Stimulated activated effector memory CD8-positive, alpha-beta T cell treated with anti-CD3 and anti-CD28 coated beads, Interleukin-12 subunit alpha, Interleukin-12 subunit beta, amount 100 ng/mL, for 72 hours (primary cell): ENCODE measurements at regions not wholly inside any gene's neighbourhood (a gene's known extent, or its start where the extent isn't known, plus 50 kb on each side); places are given as distances from the start of the nearest gene placed in this dataset.
A peak's percentile ranks its signal among the peaks of the same experiment; 100 is the strongest.
"Not testable (repeated sequence)": the region's sequence is repeated elsewhere in the genome, so short reads cannot be mapped to it uniquely, and the experiment has no call there.

ENCODE experiments used
- ATAC-seq: fragments of 150-1000 bp; cut with Tn5 transposase; 2 replicates; pipeline ENCODE4 v1.10.0; 2021
- DNase-seq, 2 donors: peaks; one replicate each; pipeline ENCODE4 v3.0.0; 2021 to 2022; ENCODE audit warnings: low spot score in 2 of 2
- H3K27ac Mint-ChIP-seq: one replicate; pipeline ENCODE4 v1.8.0; 2022; ENCODE audit warnings: mild to moderate bottlenecking, mixed read lengths
- H3K36me3 Mint-ChIP-seq: one replicate; pipeline ENCODE4 v1.8.0; 2022; ENCODE audit warnings: mild to moderate bottlenecking, mixed read lengths
- H3K4me1 Mint-ChIP-seq: one replicate; pipeline ENCODE4 v1.8.0; 2022; ENCODE audit warnings: mixed read lengths
- H3K4me3 Mint-ChIP-seq: one replicate; pipeline ENCODE4 v1.8.0; 2022; ENCODE audit warnings: mild to moderate bottlenecking, mixed read lengths
- H3K9me3 Mint-ChIP-seq: one replicate; pipeline ENCODE4 v1.8.0; 2022; ENCODE audit warnings: mixed read lengths

DNA sequence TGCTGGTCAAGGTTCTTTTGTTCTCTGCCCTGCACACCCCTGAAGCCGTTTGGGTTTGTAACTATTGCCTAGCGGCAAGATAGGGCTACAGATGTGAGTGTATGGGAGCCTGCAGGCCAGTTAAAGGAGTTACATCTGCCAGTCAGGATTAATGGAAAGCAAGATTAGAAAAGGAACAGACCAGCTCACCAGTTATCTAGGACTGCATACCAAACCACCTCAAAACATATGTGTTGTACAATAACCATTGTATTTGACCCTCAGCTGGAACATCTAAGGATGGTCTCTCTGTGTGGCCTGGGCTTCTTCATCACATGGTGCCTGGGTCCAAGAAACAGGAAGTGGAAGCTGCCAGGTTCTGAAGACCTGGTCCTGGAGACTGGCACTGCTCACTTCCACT lies 52.5 kb upstream of the FBXO28 start:
- Mint-ChIP-seq H3K27ac (no peak overlapping the region), H3K9me3 (no peaks in the 10 kb centered on the region), H3K4me3 (no peak overlapping the region), H3K4me1 (no peaks in the 10 kb centered on the region), H3K36me3 (no peaks in the 10 kb centered on the region)
- DNase-seq: no peak
- ATAC-seq: no peak

DNA sequence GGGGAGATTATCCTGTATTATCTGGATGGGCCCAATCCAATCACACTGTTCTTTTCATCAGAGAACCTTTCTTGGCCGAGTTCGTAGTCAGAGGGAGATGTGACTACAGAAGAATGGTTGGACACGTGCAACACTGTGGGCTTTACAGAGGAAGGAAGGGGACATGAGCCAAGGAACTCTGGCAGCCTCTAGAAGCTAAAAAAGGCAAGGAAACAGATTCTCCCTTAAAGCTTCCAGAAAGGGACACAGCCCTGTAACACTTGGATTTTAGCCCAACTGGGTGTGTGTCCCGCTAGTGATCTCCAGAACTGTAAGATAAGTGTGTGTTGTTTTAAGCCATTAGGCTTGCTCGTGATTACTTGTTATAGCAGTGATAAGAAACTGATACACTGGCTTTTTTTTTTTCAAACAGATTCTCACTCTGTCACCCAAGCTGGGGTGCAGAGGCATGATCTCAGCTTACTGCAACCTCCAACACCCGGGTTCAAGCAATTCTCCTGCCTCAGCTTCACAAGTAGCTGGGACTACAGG lies 53.9 kb upstream of the FBXO28 start:
- ATAC-seq (no peak), DNase-seq (no peak)
- no peak overlapping the region for H3K4me3 Mint-ChIP-seq
- H3K36me3 Mint-ChIP-seq: no peaks in the 10 kb centered on the region
- no peaks in the 10 kb centered on the region for H3K9me3 Mint-ChIP-seq
- no peak overlapping the region for H3K27ac Mint-ChIP-seq
- no peaks in the 10 kb centered on the region for H3K4me1 Mint-ChIP-seq

DNA sequence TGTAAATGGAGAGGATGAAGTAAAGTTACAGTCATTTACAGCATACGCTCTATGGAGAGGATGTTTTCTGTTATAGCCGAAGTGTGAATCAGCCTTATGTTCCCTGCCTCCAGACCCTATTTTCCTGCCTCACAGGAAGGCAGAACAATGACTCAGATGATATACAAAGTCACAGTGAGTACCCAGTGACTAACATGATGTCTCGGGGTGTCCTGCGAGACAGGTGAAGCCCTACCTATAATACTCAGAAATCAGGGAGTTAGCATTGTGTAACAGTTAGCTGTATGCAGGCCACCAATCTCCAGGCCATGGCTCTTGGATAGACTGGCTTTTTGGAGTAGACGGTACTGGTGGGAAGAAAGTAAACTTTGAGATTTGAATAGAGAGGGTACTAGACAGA lies 55.6 kb upstream of the FBXO28 start:
- no peak for ATAC-seq
- no peak overlapping the region for H3K27ac Mint-ChIP-seq
- no peaks in the 10 kb centered on the region for H3K4me1 Mint-ChIP-seq
- no peak for DNase-seq
- no peaks in the 10 kb centered on the region for H3K36me3 Mint-ChIP-seq
- no peak overlapping the region for H3K4me3 Mint-ChIP-seq
- no peaks in the 10 kb centered on the region for H3K9me3 Mint-ChIP-seq

DNA sequence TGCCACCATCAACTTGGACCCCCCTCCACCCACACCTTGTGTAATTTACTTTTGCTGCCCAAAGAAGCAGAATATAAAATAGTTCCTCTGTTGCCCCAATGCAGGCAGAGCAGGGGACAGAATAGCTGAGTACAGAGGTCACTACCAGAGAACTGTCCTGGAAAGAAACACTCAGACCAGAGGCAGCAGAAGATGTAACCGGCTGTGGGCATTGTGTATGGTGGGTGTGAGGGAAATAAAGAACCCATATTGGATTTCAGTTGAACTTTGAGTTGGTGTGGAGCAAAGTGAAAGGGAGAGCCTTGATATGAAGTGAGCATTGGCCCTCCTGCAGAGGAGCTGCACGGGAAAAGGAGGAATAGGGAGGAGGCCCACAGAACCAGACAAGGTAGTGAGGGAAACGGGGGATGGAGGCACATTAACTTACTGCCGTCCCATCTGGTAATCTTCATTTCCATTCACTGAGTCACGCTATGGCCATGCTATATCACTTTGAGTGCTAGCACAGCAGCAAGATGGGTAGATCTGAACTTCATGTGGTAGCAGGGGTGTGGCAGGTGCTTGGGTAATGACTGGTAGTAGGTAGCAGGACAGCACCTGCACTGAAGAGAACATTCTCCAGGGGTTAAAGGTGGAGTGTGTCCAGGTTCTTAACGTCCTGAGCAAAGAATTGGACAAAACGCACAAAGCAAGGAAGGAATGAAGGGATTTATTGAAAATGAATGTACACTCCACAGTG lies 56.3 kb upstream of the FBXO28 start:
- ATAC-seq (no peak), DNase-seq (no peak)
- Mint-ChIP-seq H3K27ac (no peak overlapping the region), H3K36me3 (no peaks in the 10 kb centered on the region), H3K9me3 (no peaks in the 10 kb centered on the region), H3K4me3 (no peak overlapping the region), H3K4me1 (no peaks in the 10 kb centered on the region)

DNA sequence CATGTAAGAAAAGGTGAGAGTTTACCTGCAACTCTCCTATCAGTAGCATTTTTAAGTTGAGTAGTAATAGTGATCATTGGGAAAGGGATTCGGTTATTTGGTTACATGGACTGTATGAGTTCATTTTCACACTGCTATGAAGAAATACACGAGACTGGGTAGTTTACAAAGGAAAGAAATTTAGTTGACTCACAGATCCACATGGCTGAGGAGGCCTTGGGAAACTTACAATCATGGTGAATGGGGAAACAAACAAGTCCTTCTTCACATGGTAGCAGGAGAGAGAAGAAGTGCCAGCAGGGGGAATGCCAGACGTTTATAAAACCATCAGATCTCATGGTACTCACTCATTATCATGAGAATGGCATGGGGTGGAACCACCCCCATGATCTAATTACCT lies 59.3 kb upstream of the FBXO28 start:
- no peak for DNase-seq
- no peaks in the 10 kb centered on the region for H3K9me3 Mint-ChIP-seq

DNA sequence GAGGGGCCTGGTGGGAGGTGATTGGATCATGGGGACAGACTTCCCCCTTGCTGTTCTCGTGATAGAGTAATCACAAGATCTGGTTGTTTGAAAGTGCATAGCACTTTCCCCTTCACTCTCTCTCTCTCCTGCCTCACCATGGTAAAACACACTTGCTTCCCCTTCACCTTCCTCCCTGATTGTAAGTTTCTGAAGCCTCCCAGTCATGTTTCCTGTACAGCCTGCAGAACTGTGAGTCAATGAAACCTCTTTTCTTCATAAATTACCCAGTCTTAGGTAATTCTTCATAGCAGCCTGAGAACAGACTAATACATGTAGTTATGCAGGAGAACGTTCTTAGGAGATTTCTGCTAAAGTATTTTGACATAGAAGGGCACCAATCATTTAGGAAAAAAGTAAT lies 59.9 kb upstream of the FBXO28 start:
- DNase-seq (no peak), ATAC-seq (no peak)
- no peaks in the 10 kb centered on the region for H3K4me1 Mint-ChIP-seq
- H3K9me3 Mint-ChIP-seq: no peaks in the 10 kb centered on the region
- no peak overlapping the region for H3K4me3 Mint-ChIP-seq
- H3K27ac Mint-ChIP-seq: no peak overlapping the region
- no peaks in the 10 kb centered on the region for H3K36me3 Mint-ChIP-seq

More for the DNA sequence above, 59.3 kb upstream of the FBXO28 start:
- ATAC-seq: no peak
- Mint-ChIP-seq H3K4me3 (no peak overlapping the region), H3K4me1 (no peaks in the 10 kb centered on the region), H3K27ac (no peak overlapping the region), H3K36me3 (no peaks in the 10 kb centered on the region)

DNA sequence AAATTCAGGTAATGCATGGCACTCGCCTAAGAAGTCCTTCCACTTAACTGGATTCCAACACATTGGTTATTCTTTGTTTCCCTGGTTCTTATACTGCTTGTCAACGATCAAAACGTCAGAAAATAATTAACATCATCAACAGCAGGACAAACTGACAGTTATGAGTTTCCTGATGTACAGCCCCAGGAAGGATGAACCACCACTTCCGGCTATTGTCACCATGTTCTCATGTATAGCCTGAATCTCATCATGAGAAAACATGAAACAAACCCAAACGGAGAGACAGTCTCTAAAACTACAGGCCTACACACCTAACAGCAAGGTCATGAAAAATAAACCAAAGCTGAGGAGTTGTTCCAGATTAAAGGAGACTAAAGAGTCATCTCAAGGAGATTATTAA lies 60.5 kb upstream of the FBXO28 start:
- Mint-ChIP-seq H3K36me3 (no peaks in the 10 kb centered on the region), H3K27ac (no peak overlapping the region), H3K9me3 (no peaks in the 10 kb centered on the region), H3K4me1 (no peaks in the 10 kb centered on the region), H3K4me3 (no peak overlapping the region)
- ATAC-seq: no peak
- DNase-seq: no peak

DNA sequence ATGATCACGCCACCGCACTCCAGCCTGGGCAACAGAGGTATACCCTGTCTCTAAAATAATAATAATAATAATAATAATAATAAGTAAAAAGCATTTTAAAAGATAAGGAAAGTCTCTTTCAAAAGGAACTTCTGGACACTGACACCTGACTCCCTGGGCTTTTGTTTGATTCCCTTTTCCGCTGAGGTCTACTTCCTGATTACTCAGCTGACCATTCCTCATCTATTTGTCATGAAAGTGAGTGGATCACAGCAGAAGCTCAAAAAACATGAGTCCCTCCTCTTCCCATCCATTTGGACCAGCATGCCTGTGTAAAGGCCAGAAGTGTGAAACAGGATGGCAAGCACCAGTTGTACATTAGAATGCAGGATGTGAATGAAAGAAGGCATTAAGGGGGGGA lies 61.1 kb upstream of the FBXO28 start:
- H3K9me3 Mint-ChIP-seq: no peaks in the 10 kb centered on the region
- no peak overlapping the region for H3K27ac Mint-ChIP-seq
- no peaks in the 10 kb centered on the region for H3K36me3 Mint-ChIP-seq
- ATAC-seq (no peak), DNase-seq (no peak)
- H3K4me3 Mint-ChIP-seq: no peak overlapping the region
- H3K4me1 Mint-ChIP-seq: no peaks in the 10 kb centered on the region

DNA sequence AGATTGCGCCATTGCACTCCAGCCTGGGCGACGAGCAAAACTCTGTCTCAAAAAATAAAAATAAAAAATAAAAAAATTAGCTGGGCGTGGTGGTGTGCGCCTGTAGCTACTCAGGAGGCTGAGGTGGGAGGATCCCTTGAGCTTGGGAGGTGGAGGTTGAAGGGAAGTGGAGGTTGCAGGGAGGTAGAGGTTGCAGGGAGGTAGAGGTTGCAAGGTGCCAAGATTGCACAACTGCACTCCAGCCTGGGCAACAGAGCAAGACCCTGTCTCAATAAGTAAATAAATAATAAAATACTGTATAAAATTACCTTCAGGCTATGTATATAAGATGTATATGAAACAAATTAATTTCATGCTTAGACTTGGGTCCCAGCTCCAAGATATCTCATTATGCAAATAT lies 62.1 kb upstream of the FBXO28 start:
- H3K27ac Mint-ChIP-seq, ATAC-seq, H3K4me1 Mint-ChIP-seq, H3K36me3 Mint-ChIP-seq, H3K4me3 Mint-ChIP-seq, H3K9me3 Mint-ChIP-seq, DNase-seq: not testable (repeated sequence)

DNA sequence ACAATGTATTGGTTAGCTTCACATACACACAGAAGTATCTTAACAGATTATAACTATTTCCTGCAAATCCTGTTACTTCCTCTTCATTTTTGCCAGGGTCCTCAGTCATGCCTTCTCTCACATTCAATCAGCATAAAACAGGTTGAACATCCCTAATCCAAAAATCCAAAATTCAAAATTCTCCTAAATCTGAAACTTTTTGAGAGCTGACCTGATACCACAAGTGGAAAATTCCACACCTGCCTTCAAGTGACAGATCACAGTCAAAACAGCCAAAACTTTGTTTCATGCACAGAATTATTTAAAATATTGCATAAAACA lies 62.9 kb upstream of the FBXO28 start:
- DNase-seq (no peak), ATAC-seq (no peak)
- H3K4me1 Mint-ChIP-seq: no peaks in the 10 kb centered on the region
- H3K4me3 Mint-ChIP-seq: no peak overlapping the region
- no peaks in the 10 kb centered on the region for H3K36me3 Mint-ChIP-seq
- no peak overlapping the region for H3K27ac Mint-ChIP-seq
- no peaks in the 10 kb centered on the region for H3K9me3 Mint-ChIP-seq

DNA sequence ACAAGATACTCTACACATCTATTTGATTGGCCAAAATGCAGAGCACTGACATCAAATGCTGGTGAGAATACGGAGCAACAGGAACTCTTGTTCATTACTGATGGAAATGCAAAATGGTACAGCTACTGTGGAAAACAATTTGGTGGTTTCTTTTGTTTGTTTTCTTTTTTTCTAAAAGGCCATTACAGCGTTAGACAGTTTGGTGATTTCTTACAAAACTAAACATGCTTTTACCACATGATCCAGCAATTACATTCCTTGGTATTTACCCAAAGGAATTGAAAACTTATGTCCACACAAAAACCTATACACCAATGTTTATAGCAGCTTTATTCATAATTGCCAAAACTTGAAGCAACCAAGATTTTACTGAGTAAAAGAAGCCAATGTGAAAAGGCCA lies 66.4 kb upstream of the FBXO28 start:
- DNase-seq (no peak), ATAC-seq (no peak)
- Mint-ChIP-seq H3K9me3 (no peaks in the 10 kb centered on the region), H3K4me1 (no peaks in the 10 kb centered on the region), H3K36me3 (no peaks in the 10 kb centered on the region), H3K4me3 (no peak overlapping the region), H3K27ac (no peak overlapping the region)

DNA sequence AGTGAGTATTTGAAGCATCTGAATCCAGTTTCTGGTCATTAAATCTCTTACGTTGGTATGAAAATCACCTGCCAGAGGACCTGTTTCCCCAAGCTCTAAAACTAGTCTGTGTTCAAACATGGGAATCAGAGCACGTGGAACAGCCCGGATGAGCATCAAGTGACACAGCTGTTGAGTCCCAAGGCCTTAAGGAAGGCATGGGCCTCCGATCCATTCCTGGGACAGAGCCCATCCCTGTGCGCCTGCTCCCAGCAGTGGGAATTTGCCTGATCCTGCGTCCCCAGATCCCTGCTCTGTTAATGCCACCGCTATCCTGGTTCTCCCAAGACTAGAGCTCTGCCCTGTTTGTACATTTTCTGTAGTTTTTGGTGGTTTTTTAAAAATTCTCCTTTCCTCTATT lies 68.4 kb upstream of the FBXO28 start:
- no peaks in the 10 kb centered on the region for H3K36me3 Mint-ChIP-seq
- H3K27ac Mint-ChIP-seq: no peak overlapping the region

DNA sequence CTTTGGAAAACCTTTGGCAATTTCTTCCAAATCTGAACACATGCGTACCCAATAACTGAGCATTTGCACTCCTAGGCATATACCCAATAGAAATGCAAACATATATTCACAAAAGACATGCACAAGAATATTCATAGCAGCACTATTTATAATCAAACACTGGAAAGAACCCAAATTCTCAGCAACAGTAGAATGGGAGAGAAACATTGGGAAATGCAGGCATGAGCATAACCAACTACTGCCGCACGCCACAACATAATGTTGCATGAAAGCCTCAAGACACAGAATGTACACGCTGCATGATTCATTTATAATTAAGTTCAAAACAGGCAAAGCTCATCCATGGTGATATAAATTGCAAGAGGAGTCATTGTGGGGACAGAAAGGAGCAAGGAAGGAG lies 69.5 kb upstream of the FBXO28 start:
- no peaks in the 10 kb centered on the region for H3K36me3 Mint-ChIP-seq
- ATAC-seq: no peak
- DNase-seq: no peak
- H3K27ac Mint-ChIP-seq: no peak overlapping the region
- H3K4me3 Mint-ChIP-seq: no peak overlapping the region
- no peaks in the 10 kb centered on the region for H3K9me3 Mint-ChIP-seq
- H3K4me1 Mint-ChIP-seq: no peaks in the 10 kb centered on the region

More for the DNA sequence above, 68.4 kb upstream of the FBXO28 start:
- ATAC-seq (no peak), DNase-seq (no peak)
- Mint-ChIP-seq H3K4me3 (no peak overlapping the region), H3K4me1 (no peaks in the 10 kb centered on the region), H3K9me3 (no peaks in the 10 kb centered on the region)

DNA sequence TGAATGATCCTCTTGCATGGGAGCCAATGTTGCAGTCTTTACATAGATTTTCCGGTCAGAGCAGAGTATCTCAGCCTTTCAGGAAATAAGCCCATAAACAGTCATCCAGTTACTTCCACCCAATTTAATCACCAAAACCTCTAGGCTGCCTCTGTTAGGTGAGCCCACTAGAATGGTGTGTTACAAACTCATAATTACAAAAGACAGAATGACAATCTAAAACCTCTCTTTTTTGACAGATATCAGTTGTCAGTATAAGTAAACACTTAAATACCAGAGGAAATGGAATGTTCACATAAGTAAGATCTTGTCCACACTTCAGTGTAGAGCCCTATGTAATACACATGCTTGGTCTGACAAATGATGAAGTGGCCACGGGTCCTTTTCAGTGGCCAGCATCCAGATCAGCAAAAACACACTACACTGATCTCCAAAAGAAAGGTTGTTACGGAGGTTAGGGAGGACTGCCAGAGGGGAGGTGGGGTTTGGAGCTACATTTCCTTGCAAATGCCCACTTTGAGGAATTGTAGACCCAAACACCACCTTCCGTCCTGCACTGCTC lies 71.3 kb upstream of the FBXO28 start:
- Mint-ChIP-seq H3K4me1 (no peaks in the 10 kb centered on the region), H3K9me3 (no peaks in the 10 kb centered on the region), H3K36me3 (no peaks in the 10 kb centered on the region), H3K4me3 (no peak overlapping the region), H3K27ac (peak overlapping the region; percentile 3)
- ATAC-seq (peak; percentile 85), DNase-seq (no peak)

DNA sequence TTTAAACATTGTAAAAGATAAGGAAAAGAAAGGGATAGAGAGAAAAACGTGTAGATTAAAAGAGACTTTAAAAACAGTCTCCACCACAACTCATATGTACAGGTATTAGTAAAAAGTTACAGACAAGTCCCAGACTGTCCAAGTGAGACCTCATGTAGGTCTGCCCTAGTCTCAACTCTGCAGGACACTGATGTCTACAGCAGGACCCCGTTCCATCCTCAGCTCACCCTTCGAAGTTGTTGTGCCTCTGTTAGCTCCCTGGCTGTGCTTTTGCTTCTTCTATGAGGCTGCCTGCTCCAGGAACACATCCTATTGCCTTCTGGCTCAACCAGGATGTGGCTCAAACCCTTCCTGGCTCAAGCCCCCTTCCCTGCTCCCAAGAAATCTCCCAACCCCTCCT lies 72.9 kb upstream of the FBXO28 start:
- no peak for DNase-seq

DNA sequence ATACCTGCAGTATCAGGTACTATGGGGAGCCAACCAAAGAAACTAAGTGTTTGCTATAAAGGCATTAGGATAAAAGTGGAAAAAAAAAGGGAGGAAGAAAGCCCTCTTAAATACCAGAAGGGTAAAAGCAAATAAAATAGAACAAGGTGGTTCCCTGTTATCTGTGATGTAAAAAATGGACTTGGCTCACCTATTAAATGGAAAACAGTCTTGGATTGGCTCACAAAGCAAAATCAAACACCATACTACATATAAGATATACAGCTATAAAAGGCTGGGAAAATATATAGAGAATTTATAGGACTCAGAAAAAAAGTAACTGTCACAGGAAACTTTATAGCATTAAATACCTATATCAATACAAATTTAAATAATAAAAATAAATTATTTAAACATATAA lies 73.5 kb upstream of the FBXO28 start:
- not testable (repeated sequence) for H3K27ac Mint-ChIP-seq, H3K9me3 Mint-ChIP-seq, DNase-seq, H3K4me3 Mint-ChIP-seq, H3K36me3 Mint-ChIP-seq, H3K4me1 Mint-ChIP-seq, ATAC-seq

More for the DNA sequence above, 72.9 kb upstream of the FBXO28 start:
- ATAC-seq: no peak
- Mint-ChIP-seq H3K9me3 (no peaks in the 10 kb centered on the region), H3K4me3 (no peak overlapping the region), H3K4me1 (no peaks in the 10 kb centered on the region), H3K36me3 (no peaks in the 10 kb centered on the region), H3K27ac (no peak overlapping the region)
